Activated CD4-positive, alpha-beta memory T cell treated with anti-CD3 and anti-CD28 coated beads, Interleukin-2, amount 10 ng/mL, durations not matched to agents 7 days and 5 days (primary cell): ENCODE measurements at regions not wholly inside any gene's neighbourhood (a gene's known extent, or its start where the extent isn't known, plus 50 kb on each side); places are given as distances from the start of the nearest gene placed in this dataset.
"Not testable (repeated sequence)": the region's sequence is repeated elsewhere in the genome, so short reads cannot be mapped to it uniquely, and the experiment has no call there.

Experiments
- CTCF ChIA-PET: fragments of 350-600 bp; sonication (Branson Sonifier 250); formaldehyde crosslinking; loops from one replicate; lab custom pipeline; 2021; ENCODE audit warnings: antibody characterized with exemption, inconsistent platforms; lab: Charles Lee
- POLR2A ChIA-PET: fragments of 350-600 bp; sonication (Branson Sonifier 250); formaldehyde crosslinking; loops from one replicate; lab custom pipeline; 2021; ENCODE audit warnings: antibody characterized with exemption; lab: Charles Lee
- DNase-seq: peaks from one replicate; pipeline ENCODE4 v3.0.0-alpha.2; 2020
- H3K27ac Mint-ChIP-seq: one replicate; pipeline ENCODE4 v1.8.0; 2021; ENCODE audit warnings: mild to moderate bottlenecking, mixed read lengths
- H3K27me3 Mint-ChIP-seq: one replicate; pipeline ENCODE4 v1.8.0; 2021; ENCODE audit warnings: mixed read lengths
- H3K36me3 Mint-ChIP-seq: one replicate; pipeline ENCODE4 v1.8.0; 2021; ENCODE audit warnings: low read depth, mixed read lengths
- H3K4me1 Mint-ChIP-seq: one replicate; pipeline ENCODE4 v1.8.0; 2021; ENCODE audit warnings: mixed read lengths
- H3K4me3 Mint-ChIP-seq: one replicate; pipeline ENCODE4 v1.8.0; 2021; ENCODE audit warnings: mild to moderate bottlenecking, mixed read lengths
- H3K9me3 Mint-ChIP-seq: one replicate; pipeline ENCODE4 v1.8.0; 2021; ENCODE audit warnings: mixed read lengths

GRCh38 chr12:74259199-74259598, 278.4 kb upstream of the ATXN7L3B start:
- H3K9me3 Mint-ChIP-seq = no peaks in the 10 kb centered on the region
- no peak for DNase-seq
- POLR2A ChIA-PET = no interaction called here

GRCh38 chr12:74264692-74265091, 272.9 kb upstream of the ATXN7L3B start:
- ChIA-PET CTCF (interaction anchor here (0.6 kb wide), 1 partner anchor 70 kb away, joined by 3 read pairs; no protein-coding TSS in a partner anchor), POLR2A (no interaction called here)
- H3K4me3 Mint-ChIP-seq = no peak overlapping the region
- peaks cover 11% of the 10 kb centered on the region for H3K9me3 Mint-ChIP-seq
- DNase-seq = no peak
- no peaks in the 10 kb centered on the region for H3K27me3 Mint-ChIP-seq
- H3K27ac Mint-ChIP-seq = no peak overlapping the region
- H3K4me1 Mint-ChIP-seq = no peaks in the 10 kb centered on the region
- H3K36me3 Mint-ChIP-seq = no peaks in the 10 kb centered on the region

More at GRCh38 chr12:74259199-74259598, 278.4 kb upstream of the ATXN7L3B start:
- Mint-ChIP-seq H3K27ac (no peak overlapping the region), H3K4me1 (no peaks in the 10 kb centered on the region), H3K27me3 (no peaks in the 10 kb centered on the region), H3K4me3 (no peak overlapping the region), H3K36me3 (no peaks in the 10 kb centered on the region)
- CTCF ChIA-PET = no interaction called here

- H3K4me1 Mint-ChIP-seq, H3K27me3 Mint-ChIP-seq, CTCF ChIA-PET, H3K36me3 Mint-ChIP-seq, POLR2A ChIA-PET, DNase-seq, H3K4me3 Mint-ChIP-seq, H3K27ac Mint-ChIP-seq: not testable (repeated sequence)
- peaks cover 11% of the 10 kb centered on the region for H3K9me3 Mint-ChIP-seq
Measured at GRCh38 chr12:74269355-74269754, 268.3 kb upstream of the ATXN7L3B start.

- no peak overlapping the region for H3K4me3 Mint-ChIP-seq
- ChIA-PET POLR2A (no interaction called here), CTCF (no interaction called here)
- H3K36me3 Mint-ChIP-seq = no peaks in the 10 kb centered on the region
- no peak for DNase-seq
- H3K4me1 Mint-ChIP-seq = no peaks in the 10 kb centered on the region
- H3K27me3 Mint-ChIP-seq = no peaks in the 10 kb centered on the region
- H3K9me3 Mint-ChIP-seq = peaks cover 6% of the 10 kb centered on the region
- H3K27ac Mint-ChIP-seq = no peak overlapping the region
Measured at GRCh38 chr12:74280156-74280655, 257.4 kb upstream of the ATXN7L3B start.

- H3K4me1 Mint-ChIP-seq, DNase-seq, H3K27me3 Mint-ChIP-seq, CTCF ChIA-PET, H3K36me3 Mint-ChIP-seq, H3K4me3 Mint-ChIP-seq, H3K27ac Mint-ChIP-seq, H3K9me3 Mint-ChIP-seq, POLR2A ChIA-PET: not testable (repeated sequence)
Measured at GRCh38 chr12:74281401-74282180, 256.0 kb upstream of the ATXN7L3B start.

- no peak for DNase-seq
- no peaks in the 10 kb centered on the region for H3K27me3 Mint-ChIP-seq
- H3K36me3 Mint-ChIP-seq = no peaks in the 10 kb centered on the region
- ChIA-PET CTCF (no interaction called here), POLR2A (no interaction called here)
- H3K4me1 Mint-ChIP-seq = no peaks in the 10 kb centered on the region
- H3K27ac Mint-ChIP-seq = no peak overlapping the region
- no peak overlapping the region for H3K4me3 Mint-ChIP-seq
- no peaks in the 10 kb centered on the region for H3K9me3 Mint-ChIP-seq
Measured at GRCh38 chr12:74283646-74284045, 254.0 kb upstream of the ATXN7L3B start.

- POLR2A ChIA-PET = no interaction called here
Measured at GRCh38 chr12:74285773-74286172, 251.9 kb upstream of the ATXN7L3B start.

GRCh38 chr12:74286254-74286653, 251.4 kb upstream of the ATXN7L3B start:
- DNase-seq = no peak
- ChIA-PET POLR2A (no interaction called here), CTCF (no interaction called here)
- Mint-ChIP-seq H3K36me3 (no peaks in the 10 kb centered on the region), H3K9me3 (no peaks in the 10 kb centered on the region), H3K27me3 (no peaks in the 10 kb centered on the region), H3K4me3 (no peak overlapping the region), H3K27ac (no peak overlapping the region), H3K4me1 (no peaks in the 10 kb centered on the region)

More at GRCh38 chr12:74285773-74286172, 251.9 kb upstream of the ATXN7L3B start:
- H3K36me3 Mint-ChIP-seq = no peaks in the 10 kb centered on the region
- no peaks in the 10 kb centered on the region for H3K27me3 Mint-ChIP-seq
- no peak overlapping the region for H3K27ac Mint-ChIP-seq
- H3K4me1 Mint-ChIP-seq = no peaks in the 10 kb centered on the region
- CTCF ChIA-PET = no interaction called here
- no peak overlapping the region for H3K4me3 Mint-ChIP-seq
- DNase-seq = no peak
- H3K9me3 Mint-ChIP-seq = no peaks in the 10 kb centered on the region

GRCh38 chr12:74292351-74293194, 245.1 kb upstream of the ATXN7L3B start:
- DNase-seq = no peak
- H3K9me3 Mint-ChIP-seq = no peaks in the 10 kb centered on the region
- no peaks in the 10 kb centered on the region for H3K36me3 Mint-ChIP-seq
- no peak overlapping the region for H3K4me3 Mint-ChIP-seq
- no peaks in the 10 kb centered on the region for H3K27me3 Mint-ChIP-seq
- no peak overlapping the region for H3K27ac Mint-ChIP-seq
- POLR2A ChIA-PET = no interaction called here
- H3K4me1 Mint-ChIP-seq = no peaks in the 10 kb centered on the region
- CTCF ChIA-PET = no interaction called here

- no peak for DNase-seq
- POLR2A ChIA-PET = no interaction called here
- Mint-ChIP-seq H3K36me3 (no peaks in the 10 kb centered on the region), H3K27ac (no peak overlapping the region), H3K27me3 (no peaks in the 10 kb centered on the region), H3K4me1 (no peaks in the 10 kb centered on the region), H3K9me3 (no peaks in the 10 kb centered on the region), H3K4me3 (no peak overlapping the region)
- CTCF ChIA-PET = no interaction called here
Measured at GRCh38 chr12:74293689-74294131, 243.9 kb upstream of the ATXN7L3B start.

GRCh38 chr12:74317078-74317601, 220.5 kb upstream of the ATXN7L3B start:
- Mint-ChIP-seq H3K27ac (no peak overlapping the region), H3K9me3 (no peaks in the 10 kb centered on the region), H3K36me3 (no peaks in the 10 kb centered on the region), H3K4me3 (no peak overlapping the region), H3K4me1 (no peaks in the 10 kb centered on the region), H3K27me3 (no peaks in the 10 kb centered on the region)
- CTCF ChIA-PET = no interaction called here
- no peak for DNase-seq
- POLR2A ChIA-PET = no interaction called here

GRCh38 chr12:74317741-74318140, 219.9 kb upstream of the ATXN7L3B start:
- DNase-seq = no peak
- Mint-ChIP-seq H3K27me3 (no peaks in the 10 kb centered on the region), H3K9me3 (no peaks in the 10 kb centered on the region), H3K27ac (no peak overlapping the region), H3K4me1 (no peaks in the 10 kb centered on the region), H3K36me3 (no peaks in the 10 kb centered on the region), H3K4me3 (no peak overlapping the region)
- ChIA-PET CTCF (no interaction called here), POLR2A (no interaction called here)

GRCh38 chr12:74319886-74320285, 217.7 kb upstream of the ATXN7L3B start:
- Mint-ChIP-seq H3K9me3 (no peaks in the 10 kb centered on the region), H3K27me3 (no peaks in the 10 kb centered on the region), H3K27ac (no peak overlapping the region), H3K4me1 (no peaks in the 10 kb centered on the region), H3K36me3 (no peaks in the 10 kb centered on the region), H3K4me3 (no peak overlapping the region)
- ChIA-PET CTCF (interaction anchor here (0.5 kb wide), 1 partner anchor 32 kb away, joined by 3 read pairs; no protein-coding TSS in a partner anchor), POLR2A (no interaction called here)
- no peak for DNase-seq
